ENCODE measurements at regions not wholly inside any gene's neighbourhood (a gene's known extent, or its start where the extent isn't known, plus 50 kb on each side); places are given as distances from the start of the nearest gene placed in this dataset.

DNA sequence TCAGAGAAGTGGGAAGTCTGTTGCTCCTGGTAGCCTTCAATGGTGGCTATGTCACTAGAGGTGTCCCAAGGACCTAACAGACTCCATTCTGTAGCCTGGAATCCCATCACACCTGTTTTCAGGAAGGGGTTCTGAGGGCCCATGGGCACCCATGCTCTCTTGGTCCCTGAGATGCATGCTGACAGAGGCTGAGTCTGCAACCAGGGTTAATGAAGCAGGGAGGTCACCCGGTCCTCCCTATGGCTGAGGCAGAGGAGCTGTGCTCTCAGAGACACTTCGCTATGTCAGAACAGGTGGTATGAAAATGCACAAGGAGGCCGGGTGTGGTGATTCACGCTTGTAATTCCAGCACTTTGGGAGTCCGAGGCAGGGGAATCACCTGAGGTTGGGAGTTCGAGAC is 452.1 kb downstream of the TCERG1L start:
- Mint-ChIP-seq H3K27ac (no peak overlapping the region), H3K27me3 (ENCODE audit: low read depth) (peaks cover 4% of the 10 kb centered on the region; the same call in 1 of the 2 replicates), H3K36me3 (ENCODE audit: insufficient read depth in 1 of 3, low read depth in 3 of 3) (peaks cover 0 to 10% (median 0%) of the 10 kb centered on the region in 3 experiments; a peak in 4 of 7 replicates), H3K4me1 (peaks cover 1% of the 10 kb centered on the region in 2 experiments; a peak in 2 of 4 replicates), H3K4me3 (no peak overlapping the region), H3K9me3 (peaks cover 12 to 14% of the 10 kb centered on the region in 2 experiments)
- Histone ChIP-seq H3K9ac (ENCODE audit: extremely low read depth, insufficient read length, low read length) (no peak overlapping the region), H3K4me2 (ENCODE audit: insufficient read depth, insufficient read length, low read length) (no peak overlapping the region), H3K18ac (ENCODE audit: insufficient read length, low read depth, low read length) (no peak overlapping the region), H3K23me2 (ENCODE audit: insufficient read length, low read depth, low read length, poor library complexity, severe bottlenecking) (no peaks in the 10 kb centered on the region), H3T11ph (ENCODE audit: low read length) (no peak overlapping the region), H4K5ac (ENCODE audit: insufficient read length, low read depth, low read length) (no peak overlapping the region), H3K79me1 (ENCODE audit: insufficient read depth, low read depth, low read length, poor library complexity, severe bottlenecking) (no peaks in the 10 kb centered on the region), H3K27me3 (ENCODE audit: insufficient read depth, low read length) (no peaks in the 10 kb centered on the region), H3K56ac (ENCODE audit: insufficient read length, low read depth, low read length) (no peak overlapping the region), H4K20me1 (ENCODE audit: control insufficient read depth, insufficient read depth, insufficient read length) (no peaks in the 10 kb centered on the region), H2BK5ac (ENCODE audit: insufficient read length, low read length) (no peak overlapping the region), H3K4ac (ENCODE audit: low read depth, low read length) (no peak overlapping the region), H2BK120ac (ENCODE audit: low read depth, low read length, poor library complexity, severe bottlenecking) (no peak overlapping the region), H3K14ac (ENCODE audit: insufficient read depth, low read length) (no peak overlapping the region), H3K9me3 (ENCODE audit: control insufficient read depth, low read depth, low read length) (no peaks in the 10 kb centered on the region), H2BK20ac (ENCODE audit: low read depth, low read length, poor library complexity, severe bottlenecking) (no peak overlapping the region), H4K8ac (replicated peaks; ENCODE audit: insufficient read length, low read depth, low read length) (no peak overlapping the region), H3K27ac (ENCODE audit: insufficient read length, low read depth, low read length) (no peak overlapping the region), H3K23ac (ENCODE audit: insufficient read length, low read depth, low read length) (no peak overlapping the region), H2BK12ac (ENCODE audit: insufficient read length, low read depth, low read length) (no peak overlapping the region), H2AK5ac (ENCODE audit: insufficient read length, low read length) (no peak overlapping the region), H3K4me1 (ENCODE audit: insufficient read depth, low read length) (no peaks in the 10 kb centered on the region), H3K79me2 (ENCODE audit: insufficient read depth, low read length) (no peaks in the 10 kb centered on the region), H2AFZ (ENCODE audit: low read length) (no peak overlapping the region), H2BK15ac (ENCODE audit: low read depth, low read length) (no peak overlapping the region), H4K91ac (ENCODE audit: insufficient read length, low read depth, low read length) (no peak overlapping the region)
- no peak for DNase-seq
- WGBS (ENCODE audit: extremely low coverage, insufficient read length, low lambda C conversion rate) = no CpG with 5 or more reads among the region's 6 CpGs
- TF ChIP-seq, protein P1, sequence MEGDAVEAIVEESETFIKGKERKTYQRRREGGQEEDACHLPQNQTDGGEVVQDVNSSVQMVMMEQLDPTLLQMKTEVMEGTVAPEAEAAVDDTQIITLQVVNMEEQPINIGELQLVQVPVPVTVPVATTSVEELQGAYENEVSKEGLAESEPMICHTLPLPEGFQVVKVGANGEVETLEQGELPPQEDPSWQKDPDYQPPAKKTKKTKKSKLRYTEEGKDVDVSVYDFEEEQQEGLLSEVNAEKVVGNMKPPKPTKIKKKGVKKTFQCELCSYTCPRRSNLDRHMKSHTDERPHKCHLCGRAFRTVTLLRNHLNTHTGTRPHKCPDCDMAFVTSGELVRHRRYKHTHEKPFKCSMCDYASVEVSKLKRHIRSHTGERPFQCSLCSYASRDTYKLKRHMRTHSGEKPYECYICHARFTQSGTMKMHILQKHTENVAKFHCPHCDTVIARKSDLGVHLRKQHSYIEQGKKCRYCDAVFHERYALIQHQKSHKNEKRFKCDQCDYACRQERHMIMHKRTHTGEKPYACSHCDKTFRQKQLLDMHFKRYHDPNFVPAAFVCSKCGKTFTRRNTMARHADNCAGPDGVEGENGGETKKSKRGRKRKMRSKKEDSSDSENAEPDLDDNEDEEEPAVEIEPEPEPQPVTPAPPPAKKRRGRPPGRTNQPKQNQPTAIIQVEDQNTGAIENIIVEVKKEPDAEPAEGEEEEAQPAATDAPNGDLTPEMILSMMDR (conservative IDR thresholded peaks at IDR 0.05) = no peak

Measured in H9 (cell line).